Neural progenitor cell (in vitro differentiated cells): ENCODE measurements at regions not wholly inside any gene's neighbourhood (a gene's known extent, or its start where the extent isn't known, plus 50 kb on each side); places are given as distances from the start of the nearest gene placed in this dataset.

Source experiments
- DNase-seq: peaks from one replicate; pipeline ENCODE4 v3.0.0-alpha.2; 2016; ENCODE audit warnings: low spot score
- H2AFZ ChIP-seq: fragments of 200-600 bp; sonication (generic); replicated peaks from 2 replicates; pipeline ENCODE4 v1.6.1; 2016; ENCODE audit warnings: antibody characterized with exemption
- H3F3A ChIP-seq: fragments of 200-600 bp; sonication (generic); 2 replicates; pipeline ENCODE4 v1.6.1; 2016; ENCODE audit warnings: antibody characterized with exemption, low read depth
- H3K27ac ChIP-seq: fragments of 200-600 bp; sonication (generic); 2 replicates; pipeline ENCODE4 v1.5.1; 2016; ENCODE audit warnings: mild to moderate bottlenecking
- H3K27me3 ChIP-seq: fragments of 200-600 bp; sonication (generic); 2 replicates; pipeline ENCODE4 v1.6.1; 2016; ENCODE audit warnings: mild to moderate bottlenecking, moderate library complexity
- H3K36me3 ChIP-seq: fragments of 200-600 bp; sonication (generic); 2 replicates; pipeline ENCODE4 v1.5.1; 2016
- H3K4me1 ChIP-seq: fragments of 200-600 bp; sonication (generic); 2 replicates; pipeline ENCODE4 v1.6.1; 2016; ENCODE audit warnings: mixed run types
- H3K4me2 ChIP-seq: fragments of 200-600 bp; sonication (generic); 2 replicates; pipeline ENCODE4 v1.6.1; 2016
- H3K4me3 ChIP-seq: fragments of 200-600 bp; sonication (generic); 2 replicates; pipeline ENCODE4 v1.5.1; 2016
- H3K79me2 ChIP-seq: fragments of 200-600 bp; sonication (generic); 2 replicates; pipeline ENCODE4 v1.6.1; 2016; ENCODE audit warnings: low read depth
- H3K9ac ChIP-seq: fragments of 200-600 bp; sonication (generic); 2 replicates; pipeline ENCODE4 v1.6.1; 2016
- H3K9me3 ChIP-seq: fragments of 200-600 bp; sonication (generic); 2 replicates; pipeline ENCODE4 v1.5.1; 2016; ENCODE audit warnings: low read depth
- H4K20me1 ChIP-seq: fragments of 200-600 bp; sonication (generic); 2 replicates; pipeline ENCODE4 v1.6.1; 2016; ENCODE audit warnings: low read depth
- H3K27ac Mint-ChIP-seq: 3 replicates; pipeline ENCODE4 v1.8.0; 2021; ENCODE audit warnings: mixed read lengths
- H3K27me3 Mint-ChIP-seq: 2 replicates; pipeline ENCODE4 v1.8.0; 2022; ENCODE audit warnings: low read depth, mild to moderate bottlenecking, inconsistent platforms, moderate library complexity, mixed read lengths; ENCODE audit not compliant: insufficient read depth
- H3K36me3 Mint-ChIP-seq: 3 replicates; pipeline ENCODE4 v1.8.0; 2021; ENCODE audit warnings: mixed read lengths
- H3K4me1 Mint-ChIP-seq: 3 replicates; pipeline ENCODE4 v1.8.0; 2021; ENCODE audit warnings: mixed read lengths
- H3K4me3 Mint-ChIP-seq: 3 replicates; pipeline ENCODE4 v1.8.0; 2021; ENCODE audit warnings: mild to moderate bottlenecking, moderate library complexity, mixed read lengths
- H3K9me3 Mint-ChIP-seq: 3 replicates; pipeline ENCODE4 v1.8.0; 2020; ENCODE audit warnings: mixed read lengths
- CTCF ChIP-seq: fragments of 200-600 bp; sonication (generic); IDR thresholded peaks from 2 replicates; pipeline ENCODE4 v1.5.1; 2017; ENCODE audit warnings: antibody characterized with exemption, mild to moderate bottlenecking
- EZH2 ChIP-seq: fragments of 200-600 bp; sonication (generic); IDR thresholded peaks from 2 replicates; pipeline ENCODE4 v1.6.1; 2017; ENCODE audit warnings: antibody characterized with exemption, mild to moderate bottlenecking, moderate library complexity
- EZH2phosphoT487 ChIP-seq: fragments of 200-600 bp; sonication (generic); IDR thresholded peaks from 2 replicates; pipeline ENCODE4 v1.6.1; 2017; ENCODE audit warnings: antibody characterized with exemption

GRCh38 chr9:90446200-90446948, 196.2 kb downstream of the DIRAS2 start:
- TF ChIP-seq CTCF (no peak), EZH2phosphoT487 (no peak), EZH2 (no peak)
- H2AFZ ChIP-seq, result no peak overlapping the region
- H3K4me3 Mint-ChIP-seq, result no peak overlapping the region
- H3K4me1 Mint-ChIP-seq, result peaks cover 25% of the 10 kb centered on the region
- peaks cover 6% of the 10 kb centered on the region for H3K27me3 Mint-ChIP-seq
- H3K79me2 ChIP-seq, result no peaks in the 10 kb centered on the region
- H3K9me3 Mint-ChIP-seq, result peaks cover 5% of the 10 kb centered on the region
- no peak overlapping the region for H3K27ac Mint-ChIP-seq
- no peak for DNase-seq
- H3K4me3 ChIP-seq, result no peak overlapping the region
- no peaks in the 10 kb centered on the region for H4K20me1 ChIP-seq
- H3K27ac ChIP-seq, result no peak overlapping the region
- no peaks in the 10 kb centered on the region for H3K9me3 ChIP-seq
- no peaks in the 10 kb centered on the region for H3K36me3 Mint-ChIP-seq
- H3K9ac ChIP-seq, result no peak overlapping the region
- H3K27me3 ChIP-seq, result no peaks in the 10 kb centered on the region
- H3K4me1 ChIP-seq, result peaks cover 10% of the 10 kb centered on the region
- H3K4me2 ChIP-seq, result no peak overlapping the region
- H3F3A ChIP-seq, result no peaks in the 10 kb centered on the region
- no peaks in the 10 kb centered on the region for H3K36me3 ChIP-seq

GRCh38 chr9:90447773-90448172, 194.9 kb downstream of the DIRAS2 start:
- no peak overlapping the region for H3K27ac Mint-ChIP-seq
- H3K36me3 ChIP-seq, result no peaks in the 10 kb centered on the region

DNA sequence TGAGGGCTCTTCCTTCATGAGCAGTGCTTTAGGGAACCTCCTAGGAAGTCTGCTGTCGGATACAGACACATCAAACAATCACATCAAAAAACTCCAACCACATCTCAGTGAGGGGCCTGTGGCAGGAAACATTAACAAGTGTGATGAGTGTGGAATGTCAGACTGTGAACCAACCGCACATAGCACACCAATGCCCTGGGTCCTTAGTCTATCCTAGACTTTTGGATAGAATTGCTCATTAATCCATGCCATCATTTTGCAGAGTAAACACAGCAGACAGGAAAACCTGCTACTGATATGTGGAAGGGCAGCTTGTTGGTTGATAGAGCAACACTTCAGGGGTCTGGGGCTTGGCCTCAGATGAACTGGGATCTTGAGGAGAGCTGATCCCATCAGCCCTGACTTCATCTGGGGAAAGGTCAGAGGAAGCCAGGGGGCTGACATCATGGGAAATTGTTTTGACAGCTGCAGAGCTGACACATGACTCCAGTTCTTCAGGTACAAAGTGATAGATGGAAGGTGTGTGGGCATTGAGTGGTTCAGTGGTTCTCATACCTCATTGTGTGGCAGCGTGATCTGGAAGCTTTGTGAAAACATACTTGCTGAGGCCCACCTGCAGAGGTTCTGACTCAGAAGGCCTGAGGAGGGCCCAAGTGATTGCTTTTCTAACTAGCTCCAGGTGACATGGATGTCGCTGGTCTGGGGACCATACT, 193.3 kb downstream of the DIRAS2 start:
- H3F3A ChIP-seq, result no peaks in the 10 kb centered on the region
- Mint-ChIP-seq H3K9me3 (peaks cover 4% of the 10 kb centered on the region), H3K27me3 (no peaks in the 10 kb centered on the region), H3K36me3 (no peaks in the 10 kb centered on the region), H3K27ac (no peak overlapping the region), H3K4me1 (peaks cover 17% of the 10 kb centered on the region), H3K4me3 (no peak overlapping the region)
- no peaks in the 10 kb centered on the region for H4K20me1 ChIP-seq
- H3K4me1 ChIP-seq, result no peaks in the 10 kb centered on the region
- TF ChIP-seq EZH2, result no peak
- TF ChIP-seq EZH2phosphoT487, result no peak
- no peak for TF ChIP-seq CTCF
- no peaks in the 10 kb centered on the region for H3K79me2 ChIP-seq
- no peak overlapping the region for H3K4me2 ChIP-seq
- H3K36me3 ChIP-seq, result no peaks in the 10 kb centered on the region
- no peak overlapping the region for H3K4me3 ChIP-seq
- no peaks in the 10 kb centered on the region for H3K27me3 ChIP-seq
- H2AFZ ChIP-seq, result no peak overlapping the region
- H3K9me3 ChIP-seq, result no peaks in the 10 kb centered on the region
- no peak for DNase-seq
- no peak overlapping the region for H3K27ac ChIP-seq
- no peak overlapping the region for H3K9ac ChIP-seq

More at GRCh38 chr9:90447773-90448172, 194.9 kb downstream of the DIRAS2 start:
- TF ChIP-seq EZH2, result no peak
- TF ChIP-seq EZH2phosphoT487, result no peak
- no peak for TF ChIP-seq CTCF
- Histone ChIP-seq H3K4me3 (no peak overlapping the region), H3K4me2 (no peak overlapping the region), H3K27me3 (no peaks in the 10 kb centered on the region), H2AFZ (no peak overlapping the region), H3K27ac (no peak overlapping the region), H3F3A (no peaks in the 10 kb centered on the region), H3K4me1 (peaks cover 4% of the 10 kb centered on the region), H4K20me1 (no peaks in the 10 kb centered on the region), H3K9ac (no peak overlapping the region), H3K79me2 (no peaks in the 10 kb centered on the region), H3K9me3 (no peaks in the 10 kb centered on the region)
- no peak for DNase-seq
- peaks cover 6% of the 10 kb centered on the region for H3K27me3 Mint-ChIP-seq
- peaks cover 18% of the 10 kb centered on the region for H3K4me1 Mint-ChIP-seq
- no peaks in the 10 kb centered on the region for H3K36me3 Mint-ChIP-seq
- peaks cover 5% of the 10 kb centered on the region for H3K9me3 Mint-ChIP-seq
- no peak overlapping the region for H3K4me3 Mint-ChIP-seq
